ENCODE measurements at regions not wholly inside any gene's neighbourhood (a gene's known extent, or its start where the extent isn't known, plus 50 kb on each side); places are given as distances from the start of the nearest gene placed in this dataset.

DNA sequence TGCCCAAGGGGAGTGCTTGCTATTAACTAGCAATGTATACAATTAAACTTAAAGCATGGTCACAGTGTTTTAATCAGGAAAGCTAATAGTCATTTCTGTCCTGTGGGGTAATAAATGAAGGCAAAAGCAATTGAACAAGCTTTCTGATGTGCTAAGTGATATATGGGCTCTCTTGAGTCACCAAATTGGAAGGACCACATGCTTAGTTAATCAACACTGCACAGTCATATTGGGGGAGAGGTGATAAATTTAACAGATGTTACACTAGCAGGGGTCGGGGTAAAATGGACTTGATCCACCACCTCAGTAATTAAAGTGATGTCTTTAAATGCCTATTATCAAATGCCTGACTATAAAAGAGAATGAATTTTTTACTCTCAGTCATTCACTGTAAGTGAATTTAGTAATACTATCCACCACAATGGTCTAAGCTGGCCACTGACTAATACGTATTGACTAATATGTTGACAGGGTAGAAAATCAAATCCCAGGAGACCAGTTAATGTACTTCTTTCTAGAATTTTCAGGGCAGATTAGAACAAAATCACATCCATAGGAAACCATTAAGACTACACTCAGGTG, 736.3 kb downstream of the RPS29 start:
- Histone ChIP-seq H3K4me3 (ENCODE audit: low read length) (no peak overlapping the region), H3K4me2 (ENCODE audit: low read length) (no peak overlapping the region), H3K4me1 (ENCODE audit: control insufficient read depth, low read length) (no peaks in the 10 kb centered on the region), H3K36me3 (ENCODE audit: control insufficient read depth, low read length) (no peaks in the 10 kb centered on the region), H3K79me2 (ENCODE audit: control insufficient read depth, low read length) (no peaks in the 10 kb centered on the region), H3K9me3 (ENCODE audit: control insufficient read depth, insufficient read depth, low read length) (no peaks in the 10 kb centered on the region), H3K27ac (ENCODE audit: low read depth, low read length) (no peak overlapping the region), H3F3A (ENCODE audit: control insufficient read depth, insufficient read depth) (no peaks in the 10 kb centered on the region), H3K9me2 (replicated peaks; ENCODE audit: control insufficient read depth, low read length) (no peaks in the 10 kb centered on the region), H4K20me1 (ENCODE audit: control insufficient read depth, insufficient read depth, low read depth, low read length) (no peaks in the 10 kb centered on the region), H3K27me3 (ENCODE audit: control insufficient read depth, low read length) (no peaks in the 10 kb centered on the region)
- TF ChIP-seq, protein P1, sequence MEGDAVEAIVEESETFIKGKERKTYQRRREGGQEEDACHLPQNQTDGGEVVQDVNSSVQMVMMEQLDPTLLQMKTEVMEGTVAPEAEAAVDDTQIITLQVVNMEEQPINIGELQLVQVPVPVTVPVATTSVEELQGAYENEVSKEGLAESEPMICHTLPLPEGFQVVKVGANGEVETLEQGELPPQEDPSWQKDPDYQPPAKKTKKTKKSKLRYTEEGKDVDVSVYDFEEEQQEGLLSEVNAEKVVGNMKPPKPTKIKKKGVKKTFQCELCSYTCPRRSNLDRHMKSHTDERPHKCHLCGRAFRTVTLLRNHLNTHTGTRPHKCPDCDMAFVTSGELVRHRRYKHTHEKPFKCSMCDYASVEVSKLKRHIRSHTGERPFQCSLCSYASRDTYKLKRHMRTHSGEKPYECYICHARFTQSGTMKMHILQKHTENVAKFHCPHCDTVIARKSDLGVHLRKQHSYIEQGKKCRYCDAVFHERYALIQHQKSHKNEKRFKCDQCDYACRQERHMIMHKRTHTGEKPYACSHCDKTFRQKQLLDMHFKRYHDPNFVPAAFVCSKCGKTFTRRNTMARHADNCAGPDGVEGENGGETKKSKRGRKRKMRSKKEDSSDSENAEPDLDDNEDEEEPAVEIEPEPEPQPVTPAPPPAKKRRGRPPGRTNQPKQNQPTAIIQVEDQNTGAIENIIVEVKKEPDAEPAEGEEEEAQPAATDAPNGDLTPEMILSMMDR (IDR thresholded peaks at IDR 0.05; ENCODE audit: low read depth, low read length, poor library complexity, severe bottlenecking): no peak
- no peak for TF ChIP-seq EZH2phosphoT487 (IDR thresholded peaks at IDR 0.05; ENCODE audit: borderline replicate concordance, low read length)

DNA sequence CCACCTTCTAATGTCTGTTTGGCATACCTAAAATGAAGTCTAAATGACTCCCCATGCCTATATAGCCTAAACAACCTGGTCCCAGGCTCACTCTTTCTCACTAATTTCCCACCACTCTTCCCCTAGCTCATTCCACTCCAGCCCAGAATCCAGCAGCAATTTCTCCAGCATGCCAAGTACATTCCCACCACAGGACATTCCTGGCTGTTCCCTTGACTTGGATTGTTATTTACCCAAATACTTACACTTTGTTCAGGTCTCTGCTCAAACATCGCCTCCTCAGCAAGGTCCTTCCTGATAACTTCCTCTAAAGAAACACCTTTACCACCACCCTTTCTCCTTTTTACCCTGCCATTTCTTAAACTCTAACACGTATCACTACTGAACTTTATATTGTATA, 743.4 kb downstream of the RPS29 start:
- Histone ChIP-seq H3K36me3 (ENCODE audit: control insufficient read depth, low read length) (no peaks in the 10 kb centered on the region), H3K9me3 (ENCODE audit: control insufficient read depth, insufficient read depth, low read length) (no peaks in the 10 kb centered on the region), H3F3A (ENCODE audit: control insufficient read depth, insufficient read depth) (no peaks in the 10 kb centered on the region), H3K27ac (ENCODE audit: low read depth, low read length) (no peak overlapping the region), H3K4me1 (ENCODE audit: control insufficient read depth, low read length) (peaks cover 8% of the 10 kb centered on the region), H3K9me2 (replicated peaks; ENCODE audit: control insufficient read depth, low read length) (no peaks in the 10 kb centered on the region), H3K79me2 (ENCODE audit: control insufficient read depth, low read length) (no peaks in the 10 kb centered on the region), H3K4me2 (ENCODE audit: low read length) (no peak overlapping the region), H3K4me3 (ENCODE audit: low read length) (no peak overlapping the region), H4K20me1 (ENCODE audit: control insufficient read depth, insufficient read depth, low read depth, low read length) (no peaks in the 10 kb centered on the region), H3K27me3 (ENCODE audit: control insufficient read depth, low read length) (no peaks in the 10 kb centered on the region)
- no peak for TF ChIP-seq EZH2phosphoT487 (IDR thresholded peaks at IDR 0.05; ENCODE audit: borderline replicate concordance, low read length)
- TF ChIP-seq, protein P1 (IDR thresholded peaks at IDR 0.05; ENCODE audit: low read depth, low read length, poor library complexity, severe bottlenecking): no peak

DNA sequence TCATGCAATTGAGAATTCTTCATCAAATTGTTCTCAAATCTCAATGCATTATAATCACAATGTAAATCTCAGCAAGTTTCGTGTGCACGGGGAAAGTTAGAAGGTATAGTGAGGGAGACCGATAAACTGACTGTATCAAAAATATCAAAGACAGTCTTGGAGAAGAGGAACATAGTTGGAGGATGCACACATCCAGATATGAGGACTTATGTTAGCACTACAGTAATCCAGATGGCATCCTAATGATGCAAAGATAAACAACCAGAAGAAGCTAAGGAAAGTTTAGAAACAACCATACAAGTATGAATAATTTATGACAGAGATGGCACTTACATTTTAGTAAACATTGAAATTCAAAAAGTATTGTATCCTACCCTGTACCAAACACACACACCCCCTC, 760.1 kb downstream of the RPS29 start:
- TF ChIP-seq EZH2phosphoT487 (IDR thresholded peaks at IDR 0.05; ENCODE audit: borderline replicate concordance, low read length): no peak
- TF ChIP-seq, protein P1 (IDR thresholded peaks at IDR 0.05; ENCODE audit: low read depth, low read length, poor library complexity, severe bottlenecking): no peak
- no peaks in the 10 kb centered on the region for H3K36me3 ChIP-seq (ENCODE audit: control insufficient read depth, low read length)

More for the DNA sequence above, 760.1 kb downstream of the RPS29 start:
- Histone ChIP-seq H3K4me3 (ENCODE audit: low read length) (no peak overlapping the region), H3K79me2 (ENCODE audit: control insufficient read depth, low read length) (no peaks in the 10 kb centered on the region), H3F3A (ENCODE audit: control insufficient read depth, insufficient read depth) (no peaks in the 10 kb centered on the region), H3K9me2 (replicated peaks; ENCODE audit: control insufficient read depth, low read length) (no peaks in the 10 kb centered on the region), H3K9me3 (ENCODE audit: control insufficient read depth, insufficient read depth, low read length) (no peaks in the 10 kb centered on the region), H3K4me1 (ENCODE audit: control insufficient read depth, low read length) (no peaks in the 10 kb centered on the region), H3K27me3 (ENCODE audit: control insufficient read depth, low read length) (no peaks in the 10 kb centered on the region), H3K27ac (ENCODE audit: low read depth, low read length) (no peak overlapping the region), H4K20me1 (ENCODE audit: control insufficient read depth, insufficient read depth, low read depth, low read length) (no peaks in the 10 kb centered on the region), H3K4me2 (ENCODE audit: low read length) (no peak overlapping the region)
